LNCAP (cell line): ENCODE measurements at regions not wholly inside any gene's neighbourhood (a gene's known extent, or its start where the extent isn't known, plus 50 kb on each side); places are given as distances from the start of the nearest gene placed in this dataset.

Source experiments
- CTCF ChIP-seq: fragments of 450-650 bp; IDR thresholded peaks from 2 replicates; pipeline ENCODE4 v1.5.1; 2017; ENCODE audit warnings: mild to moderate bottlenecking

GRCh38 chr9:99387431-99387830, 165.3 kb downstream of the SEC61B start:
- no peak for TF ChIP-seq CTCF

DNA sequence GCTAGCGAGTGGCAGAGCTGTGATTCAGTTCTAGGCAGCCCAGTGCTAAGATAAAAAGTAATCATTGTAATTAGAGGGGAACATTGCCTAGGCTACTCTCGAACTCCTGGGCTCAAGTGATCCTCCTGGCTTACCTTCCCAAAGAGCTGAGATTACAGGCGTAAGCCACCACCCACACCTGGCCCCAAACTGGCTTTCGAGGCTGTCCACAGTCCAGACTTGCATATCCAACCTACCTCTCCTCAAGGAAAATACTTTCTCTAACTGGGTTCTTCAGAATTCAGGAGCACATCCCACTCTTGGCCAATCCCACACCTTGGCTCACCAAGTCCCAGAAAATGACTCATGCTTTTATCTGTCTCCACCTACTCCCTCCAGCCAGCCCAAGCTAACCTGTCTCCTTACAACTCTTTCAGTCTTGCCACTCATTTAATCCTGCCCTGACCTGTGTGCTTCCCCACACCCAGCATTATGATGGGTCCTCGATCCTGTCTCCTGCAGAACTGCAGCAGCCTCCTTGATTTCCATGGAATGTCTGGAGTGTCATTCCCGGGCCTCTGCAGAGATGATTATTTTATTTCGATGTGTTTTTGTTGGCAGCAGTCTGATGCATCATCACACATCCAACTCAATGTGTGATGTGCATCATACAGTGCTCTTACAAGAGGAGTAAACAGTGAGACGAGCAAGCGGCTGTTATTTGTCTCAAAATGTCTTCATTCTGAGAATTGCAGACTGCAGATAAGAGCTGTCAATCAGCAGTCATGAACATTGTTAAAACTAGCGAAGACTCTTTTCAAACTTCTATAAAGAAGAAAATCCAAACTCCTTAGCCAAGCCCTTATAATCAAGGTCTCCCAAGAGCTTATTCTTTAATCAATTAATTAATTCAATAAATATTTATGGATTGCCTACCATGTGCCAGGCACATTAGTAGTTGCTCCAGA, 167.3 kb downstream of the SEC61B start:
- TF ChIP-seq CTCF = no peak

GRCh38 chr9:99391937-99392594, 170.0 kb downstream of the SEC61B start:
- TF ChIP-seq CTCF = no peak

DNA sequence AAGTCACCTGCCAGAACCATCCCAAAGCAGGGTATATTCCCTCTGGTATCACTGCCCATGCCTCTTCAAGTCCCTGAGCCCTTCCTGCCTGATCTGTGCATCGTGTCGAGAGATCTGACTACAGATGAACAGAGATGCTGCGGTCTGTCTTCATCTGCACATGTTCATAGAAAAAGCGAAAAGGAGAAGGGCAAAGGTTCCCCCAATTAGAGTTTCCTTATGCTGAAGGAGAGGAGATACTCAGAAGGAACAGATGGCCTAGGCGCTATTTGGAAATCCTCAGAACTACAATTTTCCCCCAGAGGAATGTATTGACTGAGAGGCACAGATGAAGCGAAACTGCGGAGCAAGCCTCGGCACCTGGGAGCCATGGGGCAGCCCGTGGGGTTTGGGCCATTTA, 170.9 kb downstream of the SEC61B start:
- no peak for TF ChIP-seq CTCF

DNA sequence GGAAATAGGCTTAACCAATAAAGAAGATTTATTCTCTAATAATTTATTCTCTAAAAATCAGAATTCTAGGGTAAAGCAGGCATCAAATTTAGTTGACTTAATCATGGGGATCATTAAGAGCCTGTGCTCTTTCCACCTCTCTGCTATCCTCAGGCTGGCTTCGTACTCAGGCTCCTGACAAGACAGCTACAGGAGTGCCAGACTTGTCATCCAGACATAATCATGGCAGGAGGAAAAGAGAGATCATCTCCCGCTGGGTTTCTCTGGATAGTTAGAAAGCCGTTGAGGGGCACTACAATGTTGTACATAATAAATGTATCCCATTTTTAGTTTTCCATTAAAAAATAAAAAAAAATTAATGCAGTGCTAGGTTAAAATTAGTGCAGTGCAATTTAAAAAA, 171.9 kb downstream of the SEC61B start:
- TF ChIP-seq CTCF = no peak

GRCh38 chr9:99398241-99398640, 176.2 kb downstream of the SEC61B start:
- no peak for TF ChIP-seq CTCF

GRCh38 chr9:99399474-99399873, 177.4 kb downstream of the SEC61B start:
- TF ChIP-seq CTCF = no peak
